Effector memory CD8-positive, alpha-beta T cell (primary cell): ENCODE measurements at regions not wholly inside any gene's neighbourhood (a gene's known extent, or its start where the extent isn't known, plus 50 kb on each side); places are given as distances from the start of the nearest gene placed in this dataset.

Experiments
- ATAC-seq: fragments of 150-1000 bp; cut with Tn5 transposase; replicated peaks from 2 replicates; pipeline ENCODE4 v1.10.0; 2021; ENCODE audit warnings: mild to moderate bottlenecking, moderate library complexity
- DNase-seq, 3 experiments: peaks; one replicate each; pipeline ENCODE4 v3.0.0; 2021
- H3K27ac Mint-ChIP-seq, 2 donors: one replicate each; pipeline ENCODE4 v1.8.0; 2022; ENCODE audit warnings: mild to moderate bottlenecking in 2 of 2, mixed read lengths in 2 of 2, moderate library complexity in 2 of 2
- H3K27me3 Mint-ChIP-seq, 2 donors: one replicate each; pipeline ENCODE4 v1.8.0; 2022; ENCODE audit warnings: mixed read lengths in 2 of 2
- H3K36me3 Mint-ChIP-seq: one replicate; pipeline ENCODE4 v1.8.0; 2022; ENCODE audit warnings: mild to moderate bottlenecking, moderate library complexity, mixed read lengths; ENCODE audit not compliant: insufficient read depth
- H3K4me1 Mint-ChIP-seq, 2 donors: one replicate each; pipeline ENCODE4 v1.8.0; 2022; ENCODE audit warnings: low read depth in 2 of 2, mixed read lengths in 2 of 2
- H3K4me3 Mint-ChIP-seq, 2 donors: one replicate each; pipeline ENCODE4 v1.8.0; 2022; ENCODE audit warnings: mild to moderate bottlenecking in 2 of 2, mixed read lengths in 2 of 2, moderate library complexity in 2 of 2
- H3K9me3 Mint-ChIP-seq, 2 donors: one replicate each; pipeline ENCODE4 v1.8.0; 2022; ENCODE audit warnings: mixed read lengths in 2 of 2

GRCh38 chr15:97027772-97028171, 697.3 kb downstream of the NR2F2 start:
- DNase-seq (no peak), ATAC-seq (no peak)
- Mint-ChIP-seq H3K27ac (no peak overlapping the region), H3K36me3 (no peaks in the 10 kb centered on the region), H3K4me3 (no peak overlapping the region), H3K9me3 (peaks cover 0 to 4% of the 10 kb centered on the region in 2 donors), H3K4me1 (no peaks in the 10 kb centered on the region), H3K27me3 (no peaks in the 10 kb centered on the region)

- DNase-seq = no peak
- H3K27me3 Mint-ChIP-seq = no peaks in the 10 kb centered on the region
- H3K27ac Mint-ChIP-seq = no peak overlapping the region
- no peak for ATAC-seq
- H3K4me1 Mint-ChIP-seq = no peaks in the 10 kb centered on the region
- H3K9me3 Mint-ChIP-seq = peaks cover 7 to 8% of the 10 kb centered on the region in 2 donors
- no peak overlapping the region for H3K4me3 Mint-ChIP-seq
- no peaks in the 10 kb centered on the region for H3K36me3 Mint-ChIP-seq
Observed at GRCh38 chr15:97030251-97030650, 699.8 kb downstream of the NR2F2 start.

- DNase-seq = no peak
- H3K27me3 Mint-ChIP-seq = no peaks in the 10 kb centered on the region
- H3K27ac Mint-ChIP-seq = no peak overlapping the region
- H3K4me1 Mint-ChIP-seq = no peaks in the 10 kb centered on the region
- peaks cover 3 to 18% of the 10 kb centered on the region in 2 donors for H3K9me3 Mint-ChIP-seq
- H3K36me3 Mint-ChIP-seq = no peaks in the 10 kb centered on the region
- no peak for ATAC-seq
- H3K4me3 Mint-ChIP-seq = no peak overlapping the region
Observed at GRCh38 chr15:97036301-97036700, 705.8 kb downstream of the NR2F2 start.

- no peak for DNase-seq
- Mint-ChIP-seq H3K4me1 (no peaks in the 10 kb centered on the region), H3K27me3 (no peaks in the 10 kb centered on the region), H3K9me3 (peaks cover 3 to 18% of the 10 kb centered on the region in 2 donors), H3K27ac (no peak overlapping the region), H3K4me3 (no peak overlapping the region), H3K36me3 (no peaks in the 10 kb centered on the region)
- no peak for ATAC-seq
Observed at GRCh38 chr15:97037080-97037479, 706.6 kb downstream of the NR2F2 start.

GRCh38 chr15:97045666-97046421, 715.3 kb downstream of the NR2F2 start:
- Mint-ChIP-seq H3K36me3 (no peaks in the 10 kb centered on the region), H3K9me3 (peaks cover 0 to 4% of the 10 kb centered on the region in 2 donors), H3K27ac (no peak overlapping the region), H3K4me3 (no peak overlapping the region), H3K27me3 (no peaks in the 10 kb centered on the region), H3K4me1 (no peaks in the 10 kb centered on the region)
- ATAC-seq = no peak
- no peak for DNase-seq

- no peak overlapping the region for H3K4me3 Mint-ChIP-seq
- ATAC-seq (no peak), DNase-seq (no peak)
- no peaks in the 10 kb centered on the region for H3K9me3 Mint-ChIP-seq
- no peaks in the 10 kb centered on the region for H3K27me3 Mint-ChIP-seq
- H3K4me1 Mint-ChIP-seq = no peaks in the 10 kb centered on the region
- no peaks in the 10 kb centered on the region for H3K36me3 Mint-ChIP-seq
- no peak overlapping the region for H3K27ac Mint-ChIP-seq
Observed at GRCh38 chr15:97052513-97052912, 722.0 kb downstream of the NR2F2 start.

GRCh38 chr15:97053635-97054034, 723.1 kb downstream of the NR2F2 start:
- no peaks in the 10 kb centered on the region for H3K9me3 Mint-ChIP-seq
- no peak for DNase-seq
- no peaks in the 10 kb centered on the region for H3K4me1 Mint-ChIP-seq
- H3K27ac Mint-ChIP-seq = no peak overlapping the region
- no peak overlapping the region for H3K4me3 Mint-ChIP-seq
- no peaks in the 10 kb centered on the region for H3K36me3 Mint-ChIP-seq
- no peak for ATAC-seq
- no peaks in the 10 kb centered on the region for H3K27me3 Mint-ChIP-seq

- no peak for DNase-seq
Observed at GRCh38 chr15:97057503-97057902, 727.0 kb downstream of the NR2F2 start.

GRCh38 chr15:97059281-97059680, 728.8 kb downstream of the NR2F2 start:
- H3K27ac Mint-ChIP-seq = no peak overlapping the region
- DNase-seq (no peak), ATAC-seq (no peak)
- no peak overlapping the region for H3K4me3 Mint-ChIP-seq
- peaks cover 0 to 2% of the 10 kb centered on the region in 2 donors for H3K9me3 Mint-ChIP-seq
- no peaks in the 10 kb centered on the region for H3K27me3 Mint-ChIP-seq
- H3K36me3 Mint-ChIP-seq = no peaks in the 10 kb centered on the region
- no peaks in the 10 kb centered on the region for H3K4me1 Mint-ChIP-seq

More at GRCh38 chr15:97057503-97057902, 727.0 kb downstream of the NR2F2 start:
- Mint-ChIP-seq H3K4me1 (no peaks in the 10 kb centered on the region), H3K9me3 (no peaks in the 10 kb centered on the region), H3K4me3 (no peak overlapping the region), H3K36me3 (no peaks in the 10 kb centered on the region), H3K27me3 (no peaks in the 10 kb centered on the region), H3K27ac (no peak overlapping the region)
- ATAC-seq = no peak

- Mint-ChIP-seq H3K27ac (no peak overlapping the region), H3K36me3 (no peaks in the 10 kb centered on the region), H3K4me3 (no peak overlapping the region), H3K27me3 (no peaks in the 10 kb centered on the region), H3K4me1 (no peaks in the 10 kb centered on the region), H3K9me3 (peaks cover 0 to 4% of the 10 kb centered on the region in 2 donors)
- DNase-seq (no peak), ATAC-seq (no peak)
Observed at GRCh38 chr15:97061392-97061791, 730.9 kb downstream of the NR2F2 start.

GRCh38 chr15:97071668-97072067, 741.2 kb downstream of the NR2F2 start:
- no peak for ATAC-seq
- Mint-ChIP-seq H3K4me1 (no peaks in the 10 kb centered on the region), H3K36me3 (no peaks in the 10 kb centered on the region)

GRCh38 chr15:97072545-97072944, 742.0 kb downstream of the NR2F2 start:
- no peak overlapping the region for H3K4me3 Mint-ChIP-seq
- no peak for DNase-seq
- H3K36me3 Mint-ChIP-seq = no peaks in the 10 kb centered on the region
- no peaks in the 10 kb centered on the region for H3K4me1 Mint-ChIP-seq
- H3K27me3 Mint-ChIP-seq = no peaks in the 10 kb centered on the region
- H3K9me3 Mint-ChIP-seq = peaks cover 6 to 15% of the 10 kb centered on the region in 2 donors
- H3K27ac Mint-ChIP-seq = no peak overlapping the region
- ATAC-seq = no peak

More at GRCh38 chr15:97071668-97072067, 741.2 kb downstream of the NR2F2 start:
- no peak for DNase-seq
- Mint-ChIP-seq H3K9me3 (peaks cover 6 to 15% of the 10 kb centered on the region in 2 donors), H3K4me3 (no peak overlapping the region), H3K27me3 (no peaks in the 10 kb centered on the region), H3K27ac (no peak overlapping the region)

- ATAC-seq = no peak
- Mint-ChIP-seq H3K9me3 (peaks cover 3 to 7% of the 10 kb centered on the region in 2 donors), H3K27ac (no peak overlapping the region), H3K4me1 (no peaks in the 10 kb centered on the region), H3K27me3 (no peaks in the 10 kb centered on the region), H3K36me3 (no peaks in the 10 kb centered on the region), H3K4me3 (no peak overlapping the region)
- no peak for DNase-seq
Observed at GRCh38 chr15:97076011-97076410, 745.5 kb downstream of the NR2F2 start.

GRCh38 chr15:97077975-97078374, 747.5 kb downstream of the NR2F2 start:
- DNase-seq = no peak
- no peak for ATAC-seq
- peaks cover 4 to 7% of the 10 kb centered on the region in 2 donors for H3K9me3 Mint-ChIP-seq
- no peak overlapping the region for H3K4me3 Mint-ChIP-seq
- no peaks in the 10 kb centered on the region for H3K36me3 Mint-ChIP-seq
- H3K4me1 Mint-ChIP-seq = no peaks in the 10 kb centered on the region
- H3K27ac Mint-ChIP-seq = no peak overlapping the region
- no peaks in the 10 kb centered on the region for H3K27me3 Mint-ChIP-seq
